Middle frontal gyrus (tissue), 1 donor: ENCODE measurements at regions not wholly inside any gene's neighbourhood (a gene's known extent, or its start where the extent isn't known, plus 50 kb on each side); places are given as distances from the start of the nearest gene placed in this dataset.
"Not testable (repeated sequence)": the region's sequence is repeated elsewhere in the genome, so short reads cannot be mapped to it uniquely, and the experiment has no call there.

Experiments
- DNase-seq: peaks from one replicate; pipeline ENCODE4 v3.0.0-alpha.2; 2015; ENCODE audit warnings: low spot score; ENCODE audit errors: extremely low spot score

DNA sequence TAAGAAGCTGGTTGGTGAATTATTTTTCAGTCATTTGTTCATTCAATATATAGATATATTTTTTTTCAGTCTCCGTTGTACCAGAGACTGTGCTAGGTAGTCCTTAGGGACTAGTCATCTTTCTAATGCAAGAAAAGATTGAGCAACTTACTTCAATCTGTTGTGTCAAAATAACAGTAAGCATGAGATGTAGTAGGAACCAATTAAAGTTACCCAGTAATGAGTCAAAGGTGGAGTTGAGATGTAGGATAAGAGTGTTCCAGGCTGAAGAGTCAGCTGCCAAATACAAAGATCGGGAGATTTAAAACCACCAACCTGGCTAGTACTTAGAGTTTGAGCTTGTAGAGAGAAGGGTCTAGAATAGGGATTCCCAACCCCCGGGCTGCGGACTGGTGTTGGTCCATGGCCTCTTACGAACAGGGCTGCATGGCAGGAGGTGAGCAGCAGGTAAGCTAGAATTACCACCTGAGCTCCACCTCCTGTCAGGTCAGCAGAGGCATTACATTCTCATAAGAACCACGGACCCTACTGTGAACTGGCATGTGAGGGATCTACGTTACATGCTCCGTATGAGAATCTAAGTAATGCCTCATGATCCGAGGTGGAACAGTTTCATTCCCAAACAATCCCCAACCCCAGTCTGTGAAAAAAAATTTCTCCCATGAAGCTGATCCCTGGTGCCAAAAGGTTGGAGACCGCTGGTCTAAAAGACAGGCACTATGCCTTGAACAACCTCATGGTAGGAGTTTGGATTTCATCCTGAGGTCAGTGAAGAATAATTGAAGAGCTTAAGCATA lies 1241.5 kb upstream of the WWC1 start:
- no peak for DNase-seq

DNA sequence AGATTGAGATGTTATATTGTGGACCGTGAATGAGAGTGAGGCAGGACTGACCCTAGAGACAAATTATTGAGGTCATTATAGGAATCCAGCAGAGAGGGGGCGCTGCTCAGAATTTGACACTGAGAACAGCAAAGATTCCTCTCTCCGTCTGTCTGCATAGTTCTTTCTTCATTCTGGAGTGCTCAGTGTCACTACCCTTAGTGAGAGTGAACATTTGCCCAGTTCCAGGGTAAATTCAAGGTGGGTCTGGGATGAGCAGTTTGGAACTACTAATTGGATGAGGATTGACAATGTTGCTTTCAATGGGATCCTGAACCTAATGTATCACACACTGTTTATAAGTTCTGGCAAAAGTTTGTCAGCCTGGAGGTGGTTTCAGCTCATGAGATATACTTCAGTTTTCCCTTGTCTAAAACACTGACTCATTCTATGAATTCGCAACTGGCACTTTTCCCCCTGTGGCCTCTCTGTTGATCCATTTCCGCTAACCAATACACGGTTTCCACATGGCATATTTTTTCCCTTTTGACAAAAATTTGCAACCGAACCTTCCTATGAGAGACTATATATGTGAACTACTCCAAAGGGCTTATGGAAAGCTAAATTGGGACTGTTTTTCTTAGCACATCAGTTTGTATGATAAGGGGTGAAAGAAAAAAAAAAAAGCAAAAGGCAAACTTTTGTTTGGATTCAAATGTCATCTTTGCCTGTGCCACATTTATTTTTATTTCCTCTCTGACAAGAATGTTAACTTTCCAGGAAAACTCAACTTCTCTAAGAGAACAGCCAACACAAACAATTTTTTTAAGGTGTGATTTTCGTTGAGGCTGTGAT lies 1240.7 kb upstream of the WWC1 start:
- no peak for DNase-seq

DNA sequence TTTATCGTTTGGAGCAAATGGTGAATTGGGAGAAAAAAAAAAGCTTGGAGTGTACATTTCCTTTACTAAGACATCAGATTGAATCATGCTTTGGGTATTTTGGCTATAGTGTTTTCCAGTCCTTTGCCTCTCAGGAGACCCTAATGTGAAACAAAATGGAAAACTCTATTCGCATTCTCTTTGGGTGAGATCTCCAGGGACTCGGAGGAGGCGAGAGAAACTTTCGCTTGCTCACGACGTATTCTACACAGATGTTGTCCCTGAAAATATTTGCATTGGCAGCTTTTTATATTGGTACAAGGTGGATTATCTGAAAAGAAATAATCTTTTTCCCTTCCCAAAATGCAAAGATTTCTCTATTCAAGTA lies 1240.1 kb upstream of the WWC1 start:
- no peak for DNase-seq

DNA sequence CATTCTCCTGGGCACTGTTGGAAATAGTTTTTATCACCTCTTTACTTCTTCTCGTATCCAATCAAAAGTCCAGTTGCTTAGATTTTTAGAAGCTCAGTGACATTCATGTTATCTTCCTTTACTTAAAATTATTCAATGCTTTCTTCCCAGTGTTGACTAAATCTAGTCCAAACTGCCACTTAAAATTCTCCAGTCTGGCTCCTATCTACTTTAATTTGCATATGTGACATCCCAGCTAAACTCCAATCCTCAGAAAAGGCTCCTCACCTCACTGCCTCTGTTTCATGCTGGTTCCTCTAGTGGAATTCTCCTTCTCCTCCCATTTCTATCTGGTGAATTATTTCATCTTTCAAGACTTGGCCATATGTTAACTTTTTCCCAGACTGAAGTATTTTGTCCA lies 1238.7 kb upstream of the WWC1 start:
- DNase-seq: no peak

DNA sequence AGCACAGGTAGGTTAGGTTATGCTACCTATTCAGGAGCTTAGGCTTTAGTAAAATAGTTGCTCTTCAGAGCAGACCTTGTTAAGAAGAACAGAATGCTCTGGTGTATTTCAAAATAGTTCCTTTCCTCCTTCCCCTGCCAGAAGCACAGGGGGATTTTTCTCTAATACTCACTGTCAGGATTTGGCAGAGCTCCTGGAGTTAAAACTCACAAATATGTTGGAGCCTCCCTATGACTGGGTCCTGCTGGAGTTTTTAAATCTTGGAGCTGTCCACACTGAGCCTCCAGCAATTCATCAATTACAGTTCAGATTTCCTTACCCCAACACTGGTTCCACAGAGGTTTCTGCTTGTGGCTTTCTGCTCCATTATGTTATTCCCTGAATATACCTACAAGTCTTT lies 1233.8 kb upstream of the WWC1 start:
- no peak for DNase-seq

DNA sequence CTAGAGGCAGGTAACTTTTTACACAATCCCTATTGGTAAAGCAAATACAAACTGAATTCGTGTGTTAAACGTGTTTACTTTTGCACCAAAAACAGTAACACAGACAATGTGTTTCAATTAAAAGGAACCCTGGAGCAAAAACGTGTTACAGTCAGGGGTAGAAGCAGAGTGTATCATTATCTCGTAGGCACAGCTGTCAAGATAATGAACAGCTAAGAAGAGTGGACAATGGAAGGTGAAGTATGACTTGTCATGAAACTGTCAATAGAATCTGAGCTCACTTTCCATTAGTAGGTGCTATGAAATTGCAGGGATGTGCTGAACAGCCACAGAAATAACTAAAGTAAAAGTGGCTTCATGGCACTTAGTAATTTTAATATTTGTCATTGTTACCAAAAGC lies 1229.8 kb upstream of the WWC1 start:
- no peak for DNase-seq

DNA sequence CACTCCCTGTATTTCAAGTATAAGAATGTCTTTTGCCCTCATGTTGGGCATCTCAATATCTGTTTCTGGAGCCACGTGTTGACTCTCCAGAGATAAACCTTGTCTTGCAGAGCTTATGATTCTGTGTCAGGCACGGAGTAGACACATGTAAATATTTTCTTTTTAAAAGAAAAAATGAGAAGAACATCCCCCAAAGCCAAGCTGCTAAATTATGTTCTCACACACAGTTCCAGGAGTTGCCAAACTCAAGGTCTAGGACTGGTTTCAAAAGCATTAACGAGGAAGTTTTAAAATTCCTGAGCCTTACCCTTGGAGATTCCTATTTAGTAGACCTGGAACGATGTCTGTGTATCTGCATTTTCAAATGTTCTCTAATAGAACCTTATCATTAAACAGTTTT lies 1228.3 kb upstream of the WWC1 start:
- DNase-seq: no peak

DNA sequence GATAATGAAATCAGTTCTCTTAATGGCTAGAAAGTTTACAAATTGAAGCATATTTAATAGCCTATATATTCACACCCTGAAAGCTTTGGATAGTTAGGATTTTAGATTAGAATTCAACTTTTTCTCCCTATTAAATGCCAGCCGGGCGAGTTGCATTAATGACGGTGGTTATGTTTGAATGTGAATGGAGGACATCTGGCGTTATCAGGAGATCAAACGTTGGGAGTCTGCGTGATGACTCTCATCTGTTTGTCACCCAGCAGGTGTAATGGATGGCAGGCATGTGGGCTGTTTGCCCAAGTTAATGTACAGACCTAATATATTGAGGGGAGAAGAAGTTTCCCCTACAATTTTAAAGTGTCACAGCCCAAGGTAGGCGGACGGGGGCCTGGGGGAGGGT lies 1227.7 kb upstream of the WWC1 start:
- no peak for DNase-seq

DNA sequence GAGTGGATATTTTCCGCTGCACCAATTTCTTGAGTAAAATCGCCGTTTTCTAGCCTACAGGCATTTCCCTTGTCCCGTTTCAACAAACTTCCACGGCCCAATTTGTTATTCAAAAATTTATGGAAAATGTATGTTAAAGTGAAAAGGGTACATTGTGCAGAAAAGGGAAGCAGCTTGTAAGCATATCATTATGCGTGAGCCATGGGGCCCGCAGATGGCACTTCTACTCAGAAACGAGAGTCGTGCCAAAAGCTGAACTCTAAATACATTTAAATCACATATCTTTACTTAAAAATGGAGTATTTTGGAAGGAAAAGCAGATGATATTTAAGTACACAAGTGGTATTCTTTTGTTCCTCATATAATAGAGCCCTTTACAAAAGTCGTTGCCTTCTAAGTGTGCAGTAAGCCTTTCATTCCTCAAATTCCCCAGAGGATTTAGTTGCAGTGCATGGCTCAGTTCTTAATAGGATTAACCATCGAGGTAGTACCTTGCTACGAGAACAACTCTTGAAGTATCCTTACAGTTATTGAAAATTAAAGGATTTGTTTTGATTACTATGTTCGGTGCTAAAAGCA lies 1227.2 kb upstream of the WWC1 start:
- no peak for DNase-seq

DNA sequence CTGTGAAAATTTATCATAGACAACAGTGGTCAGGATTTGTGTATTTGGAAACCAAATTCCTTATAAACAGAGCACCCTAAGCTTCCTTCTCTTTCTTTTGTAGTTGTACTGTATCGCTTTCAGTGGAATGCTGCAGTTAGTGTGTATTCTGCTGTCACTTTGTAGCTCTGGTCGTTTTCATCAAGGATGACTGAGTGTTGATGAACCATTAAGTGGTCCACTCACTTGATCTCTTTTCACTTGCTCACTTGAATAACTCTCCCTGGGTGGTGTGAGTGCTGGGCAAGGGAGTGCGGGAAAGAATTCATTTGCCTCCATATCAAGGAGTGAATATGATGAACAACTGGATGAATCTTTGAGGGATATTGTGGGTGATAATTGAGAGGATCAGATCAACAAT lies 1225.7 kb upstream of the WWC1 start:
- no peak for DNase-seq

DNA sequence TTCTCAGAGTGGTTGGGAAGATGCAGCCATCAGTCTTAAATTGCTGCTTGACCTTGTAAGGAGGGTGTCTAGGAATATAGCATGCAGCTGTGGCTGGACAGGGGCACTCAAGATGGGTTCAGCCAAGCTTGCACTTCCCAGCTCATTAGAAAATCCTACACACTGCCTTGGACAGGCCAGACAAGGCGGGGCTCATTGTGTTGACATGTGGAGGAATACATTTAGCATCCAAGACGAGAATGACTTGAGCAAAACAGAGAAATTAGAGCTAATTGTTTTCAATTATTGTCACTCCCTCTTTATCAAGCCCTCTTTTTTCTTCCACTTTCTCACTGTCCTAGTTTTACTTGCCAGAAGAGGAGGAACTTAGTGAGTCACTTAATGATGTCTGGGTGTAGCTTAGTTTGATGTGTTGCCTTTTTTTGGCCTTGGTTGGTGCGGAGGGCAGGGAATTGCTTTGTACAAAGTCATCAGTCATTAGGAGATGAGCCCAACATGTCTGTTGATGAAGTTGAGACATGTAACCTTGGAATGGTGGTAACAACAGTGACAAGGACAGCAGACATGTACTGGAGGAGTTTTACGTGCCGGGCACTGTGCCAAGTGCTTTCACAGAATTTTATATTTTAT lies 1219.3 kb upstream of the WWC1 start:
- DNase-seq: no peak

DNA sequence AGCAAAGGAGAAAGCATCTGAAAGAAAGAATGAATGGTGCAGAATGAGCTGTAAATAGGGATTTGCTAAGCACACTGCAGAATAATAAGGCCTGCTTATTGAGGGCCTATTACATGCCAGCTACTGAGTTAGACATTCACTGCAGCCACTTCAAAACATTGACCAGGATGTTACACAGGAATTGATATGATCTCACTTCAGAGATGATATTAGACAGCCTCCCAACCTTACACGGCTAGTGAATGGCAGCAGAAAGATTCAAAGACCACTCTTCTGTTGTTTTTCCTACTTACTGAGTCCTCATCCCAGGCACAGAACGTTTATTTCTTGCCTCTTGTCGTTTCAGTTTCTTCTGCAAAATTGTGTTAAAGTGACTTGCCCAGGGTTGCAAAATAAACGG lies 1209.9 kb upstream of the WWC1 start:
- DNase-seq: no peak

DNA sequence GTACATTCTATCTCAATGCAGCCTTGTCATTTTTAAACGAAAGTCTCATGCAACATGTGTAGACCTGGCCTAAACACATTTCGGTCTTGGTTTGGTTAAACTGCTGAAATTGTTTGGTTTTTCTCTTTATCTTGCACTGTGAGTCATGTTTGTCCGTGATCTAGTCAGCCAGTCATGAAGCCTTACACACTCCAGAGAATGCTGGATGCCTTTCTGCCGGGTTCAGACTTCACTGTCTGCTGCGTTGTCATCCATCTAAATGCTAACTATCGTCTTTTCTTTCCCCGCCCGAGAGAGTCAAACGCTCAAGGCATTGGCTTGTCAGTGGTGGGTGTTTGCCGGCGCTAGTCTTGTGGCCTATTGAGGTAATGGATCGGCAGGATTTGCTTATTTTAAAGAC lies 1194.6 kb upstream of the WWC1 start:
- no peak for DNase-seq

DNA sequence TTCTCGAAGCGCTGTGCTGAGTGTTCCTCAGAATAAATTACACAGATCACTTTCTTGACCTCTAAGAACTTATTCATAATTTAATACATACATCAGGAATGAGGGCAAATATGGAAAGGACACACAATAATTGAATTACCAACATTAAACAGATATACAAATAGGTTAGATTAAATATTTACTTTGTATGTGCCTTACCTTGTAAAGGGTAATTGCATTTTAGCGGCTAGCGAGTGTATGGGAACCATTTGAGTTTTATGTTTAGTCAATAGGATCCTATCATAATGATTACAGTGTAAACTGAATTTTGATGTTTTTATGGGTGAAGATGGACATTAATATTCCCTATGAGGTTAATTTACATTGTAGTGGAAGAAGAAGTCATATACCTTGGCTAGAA lies 1187.1 kb upstream of the WWC1 start:
- DNase-seq: no peak

DNA sequence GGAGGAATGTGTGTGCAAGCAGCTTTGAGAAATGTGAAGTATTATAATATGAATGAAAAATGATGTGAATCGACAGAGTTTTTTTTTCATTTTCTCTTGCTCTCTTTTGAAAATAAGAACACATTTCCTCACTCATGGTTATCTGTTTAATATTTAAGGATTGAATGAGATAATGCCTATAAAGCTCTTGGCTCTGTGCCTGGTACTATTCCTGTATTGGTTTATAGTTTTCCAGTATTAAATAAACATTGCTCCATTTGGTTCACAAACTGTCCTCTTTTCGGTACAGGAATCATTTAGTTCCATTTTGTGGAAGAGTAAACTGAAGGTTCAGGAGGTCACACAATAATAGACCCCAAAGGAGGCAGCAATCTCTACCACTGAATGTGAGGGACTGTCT lies 1185.5 kb upstream of the WWC1 start:
- DNase-seq: no peak

DNA sequence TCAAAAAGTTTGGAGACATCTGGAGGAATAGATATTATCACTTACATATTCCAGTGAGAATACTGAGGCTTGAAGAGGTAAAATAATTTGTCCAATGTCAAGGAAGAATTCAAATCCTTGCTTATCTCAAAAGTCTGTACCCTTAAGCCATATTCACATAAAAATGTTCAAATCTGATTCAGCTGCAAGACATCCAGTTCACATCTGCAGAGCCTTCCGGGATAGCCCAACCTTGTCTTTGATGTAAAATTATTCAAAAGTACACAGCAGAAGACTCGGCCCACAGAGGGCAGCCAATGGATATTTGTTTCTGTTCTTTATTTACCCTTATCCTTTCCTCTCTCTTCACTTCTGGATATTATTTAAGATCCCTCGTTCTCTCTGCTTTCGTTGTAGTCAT lies 1183.8 kb upstream of the WWC1 start:
- no peak for DNase-seq

DNA sequence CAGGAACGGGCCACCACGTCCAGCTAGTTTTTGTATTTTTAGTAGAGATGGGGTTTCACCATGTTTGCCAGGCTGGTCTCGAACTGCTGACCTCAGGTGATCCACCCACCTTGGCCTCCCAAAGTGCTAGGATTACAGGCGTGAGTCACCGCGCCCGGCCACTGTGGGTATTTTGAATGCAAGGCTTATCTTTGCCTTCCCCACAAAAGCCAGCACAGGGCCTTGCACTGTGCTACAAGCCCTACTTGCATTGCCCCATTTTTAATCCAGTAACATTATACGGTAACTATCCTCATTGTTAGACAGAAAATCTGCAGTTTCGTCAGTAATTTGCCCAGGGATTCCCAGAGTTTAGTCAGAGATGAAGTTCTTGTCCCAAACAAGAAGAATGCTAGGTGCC lies 1183.2 kb upstream of the WWC1 start:
- DNase-seq: not testable (repeated sequence)

DNA sequence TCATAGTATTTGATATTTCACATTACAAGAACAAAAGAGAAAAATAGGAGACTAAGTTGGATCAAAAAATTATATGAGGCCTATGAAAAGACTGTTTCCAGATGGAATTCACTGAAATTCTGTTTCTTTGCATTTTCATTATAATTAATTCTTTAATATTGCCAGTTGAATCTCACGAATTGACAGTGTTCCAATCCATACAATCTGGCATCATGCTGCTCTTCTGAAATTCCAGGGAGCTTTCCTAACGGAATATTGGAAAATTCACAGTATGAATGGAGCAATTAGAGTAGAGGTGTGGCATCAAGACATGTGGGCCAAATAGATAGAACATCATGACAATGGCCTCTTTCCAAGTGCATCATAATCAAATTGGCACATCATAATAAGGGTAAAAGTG lies 1178.9 kb upstream of the WWC1 start:
- no peak for DNase-seq

DNA sequence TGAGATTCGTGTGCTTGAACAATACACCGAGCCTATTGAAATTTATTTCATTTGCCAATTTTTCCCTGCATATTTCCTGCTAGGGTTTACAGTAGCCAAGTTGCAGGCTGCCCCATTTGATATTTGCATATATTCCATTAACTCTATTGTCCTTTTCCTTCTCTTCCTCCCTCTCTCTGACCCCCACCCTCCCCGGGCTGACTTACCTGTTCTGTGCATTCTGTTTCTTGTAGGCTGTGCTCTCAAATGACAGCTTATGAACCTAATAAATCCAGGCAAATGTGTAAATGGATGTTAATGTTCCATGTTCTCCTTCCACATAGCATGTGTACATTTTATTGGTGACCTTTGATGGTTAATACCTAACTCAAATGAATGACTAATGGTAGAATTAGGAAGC lies 1169.2 kb upstream of the WWC1 start:
- DNase-seq: no peak

DNA sequence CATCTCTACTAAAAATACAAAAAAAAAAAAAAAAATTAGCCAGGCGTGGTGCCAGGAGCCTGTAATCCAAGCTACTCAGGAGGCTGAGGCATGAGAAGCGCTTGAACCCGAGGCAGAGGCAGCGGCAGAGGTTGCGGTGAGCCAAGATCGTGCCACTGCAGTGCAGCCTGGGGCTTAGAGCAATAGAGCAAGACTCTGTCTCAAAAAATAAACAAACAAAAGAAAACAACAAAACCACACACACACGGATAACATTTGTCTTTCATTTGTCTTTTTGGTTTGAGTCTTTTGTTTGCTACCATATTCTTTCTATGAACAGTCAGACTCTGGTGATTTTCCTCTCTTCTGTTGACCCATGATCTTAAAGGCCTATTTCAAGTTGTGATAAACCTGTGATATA lies 1168.3 kb upstream of the WWC1 start:
- DNase-seq: no peak

DNA sequence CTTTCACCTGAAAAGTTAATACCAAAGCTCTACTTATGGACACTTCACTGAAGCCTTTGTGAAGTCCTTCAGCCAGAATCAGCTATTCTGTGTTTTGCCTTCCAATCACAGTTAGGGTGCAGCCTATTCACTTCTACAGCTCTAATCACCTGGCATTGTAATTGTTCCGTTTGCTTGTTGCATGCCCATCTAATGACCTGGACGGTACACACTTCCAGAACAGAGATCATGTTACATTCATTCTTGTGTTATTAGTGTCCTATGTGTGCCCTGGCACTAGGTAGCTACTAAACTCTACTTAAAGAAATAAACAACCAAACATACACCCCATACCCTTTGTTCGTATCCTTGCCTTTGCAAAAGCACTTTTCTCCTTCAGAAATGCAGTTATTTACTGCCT lies 1162.9 kb upstream of the WWC1 start:
- no peak for DNase-seq
